Nephron progenitor cell (in vitro differentiated cells): ENCODE measurements at regions not wholly inside any gene's neighbourhood (a gene's known extent, or its start where the extent isn't known, plus 50 kb on each side); places are given as distances from the start of the nearest gene placed in this dataset.

Experiments
- DNase-seq: peaks from one replicate; pipeline ENCODE4 v3.0.0; 2021
- H3K27ac Mint-ChIP-seq: 2 replicates; pipeline ENCODE4 v1.8.0; 2021; ENCODE audit warnings: mild to moderate bottlenecking, moderate library complexity, mixed read lengths
- H3K27me3 Mint-ChIP-seq: 2 replicates; pipeline ENCODE4 v1.8.0; 2021; ENCODE audit warnings: mild to moderate bottlenecking, low read depth, mixed read lengths; ENCODE audit not compliant: poor library complexity
- H3K36me3 Mint-ChIP-seq: 2 replicates; pipeline ENCODE4 v1.8.0; 2021; ENCODE audit warnings: low read depth, mixed read lengths
- H3K4me1 Mint-ChIP-seq: 2 replicates; pipeline ENCODE4 v1.8.0; 2021; ENCODE audit warnings: mixed read lengths
- H3K4me3 Mint-ChIP-seq: 2 replicates; pipeline ENCODE4 v1.8.0; 2021; ENCODE audit warnings: mild to moderate bottlenecking, moderate library complexity, mixed read lengths
- H3K9me3 Mint-ChIP-seq: 2 replicates; pipeline ENCODE4 v1.8.0; 2021; ENCODE audit warnings: mild to moderate bottlenecking, moderate library complexity, mixed read lengths
- TF ChIP-seq, protein P1 (sequence below): fragments of 200-600 bp; sonication (generic); IDR thresholded peaks from 2 replicates; pipeline ENCODE4 v1.5.0; 2021; ENCODE audit warnings: antibody characterized with exemption

DNA sequence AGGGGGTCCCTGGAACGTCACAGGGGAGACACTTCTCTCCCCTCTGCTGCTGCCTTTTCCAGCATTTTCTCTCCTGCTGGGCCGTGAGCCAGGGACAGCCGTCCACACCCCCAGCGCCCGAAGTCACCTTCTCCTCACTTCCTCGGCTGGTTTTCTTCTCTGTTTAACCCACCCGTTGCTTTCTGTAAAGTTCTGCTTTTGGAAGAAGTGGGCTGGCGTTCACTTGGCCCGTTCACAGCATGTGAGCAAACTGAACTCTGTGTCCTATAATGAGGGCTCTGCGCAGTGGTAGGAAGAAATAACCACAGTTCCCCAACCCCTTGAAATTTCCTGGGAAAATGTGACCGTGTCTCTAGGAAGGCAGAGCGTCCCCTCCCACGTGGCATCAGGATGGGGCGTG, 187.0 kb upstream of the HDAC4 start:
- H3K27ac Mint-ChIP-seq, result peak overlapping the region; percentile 54
- H3K9me3 Mint-ChIP-seq, result peaks cover 14% of the 10 kb centered on the region
- no peaks in the 10 kb centered on the region for H3K36me3 Mint-ChIP-seq
- no peak for DNase-seq
- no peak overlapping the region for H3K4me3 Mint-ChIP-seq
- TF ChIP-seq, protein P1, sequence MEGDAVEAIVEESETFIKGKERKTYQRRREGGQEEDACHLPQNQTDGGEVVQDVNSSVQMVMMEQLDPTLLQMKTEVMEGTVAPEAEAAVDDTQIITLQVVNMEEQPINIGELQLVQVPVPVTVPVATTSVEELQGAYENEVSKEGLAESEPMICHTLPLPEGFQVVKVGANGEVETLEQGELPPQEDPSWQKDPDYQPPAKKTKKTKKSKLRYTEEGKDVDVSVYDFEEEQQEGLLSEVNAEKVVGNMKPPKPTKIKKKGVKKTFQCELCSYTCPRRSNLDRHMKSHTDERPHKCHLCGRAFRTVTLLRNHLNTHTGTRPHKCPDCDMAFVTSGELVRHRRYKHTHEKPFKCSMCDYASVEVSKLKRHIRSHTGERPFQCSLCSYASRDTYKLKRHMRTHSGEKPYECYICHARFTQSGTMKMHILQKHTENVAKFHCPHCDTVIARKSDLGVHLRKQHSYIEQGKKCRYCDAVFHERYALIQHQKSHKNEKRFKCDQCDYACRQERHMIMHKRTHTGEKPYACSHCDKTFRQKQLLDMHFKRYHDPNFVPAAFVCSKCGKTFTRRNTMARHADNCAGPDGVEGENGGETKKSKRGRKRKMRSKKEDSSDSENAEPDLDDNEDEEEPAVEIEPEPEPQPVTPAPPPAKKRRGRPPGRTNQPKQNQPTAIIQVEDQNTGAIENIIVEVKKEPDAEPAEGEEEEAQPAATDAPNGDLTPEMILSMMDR, result no peak
- H3K4me1 Mint-ChIP-seq, result peaks cover 31% of the 10 kb centered on the region
- H3K27me3 Mint-ChIP-seq, result peaks cover 12% of the 10 kb centered on the region

DNA sequence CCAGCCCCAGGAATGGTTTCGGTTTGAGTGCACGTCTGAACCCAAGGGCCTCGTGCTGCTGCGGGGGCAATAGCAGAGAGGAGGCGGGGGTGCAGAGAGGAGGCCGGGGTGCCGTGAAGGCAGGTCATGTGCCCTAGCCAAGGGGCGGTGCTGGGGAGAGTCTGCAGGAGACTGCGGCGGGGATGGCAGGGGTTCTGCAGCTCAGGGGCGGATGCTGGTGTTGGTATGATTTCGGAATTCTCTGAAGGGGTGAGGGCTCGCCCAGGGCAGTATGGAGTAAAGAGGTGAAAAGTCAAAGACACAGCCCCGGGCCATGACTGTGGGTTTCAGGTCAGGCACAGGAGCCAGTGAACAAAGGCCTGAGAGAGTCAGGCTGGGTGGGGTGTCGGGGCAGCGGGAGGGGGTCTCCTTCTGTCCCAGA, 186.5 kb upstream of the HDAC4 start:
- H3K9me3 Mint-ChIP-seq, result peaks cover 11% of the 10 kb centered on the region
- peaks cover 26% of the 10 kb centered on the region for H3K4me1 Mint-ChIP-seq
- no peak overlapping the region for H3K4me3 Mint-ChIP-seq
- no peaks in the 10 kb centered on the region for H3K36me3 Mint-ChIP-seq
- peak overlapping the region; percentile 36 for H3K27ac Mint-ChIP-seq
- peaks cover 9% of the 10 kb centered on the region for H3K27me3 Mint-ChIP-seq
- DNase-seq, result no peak
- TF ChIP-seq, protein P1, result no peak

DNA sequence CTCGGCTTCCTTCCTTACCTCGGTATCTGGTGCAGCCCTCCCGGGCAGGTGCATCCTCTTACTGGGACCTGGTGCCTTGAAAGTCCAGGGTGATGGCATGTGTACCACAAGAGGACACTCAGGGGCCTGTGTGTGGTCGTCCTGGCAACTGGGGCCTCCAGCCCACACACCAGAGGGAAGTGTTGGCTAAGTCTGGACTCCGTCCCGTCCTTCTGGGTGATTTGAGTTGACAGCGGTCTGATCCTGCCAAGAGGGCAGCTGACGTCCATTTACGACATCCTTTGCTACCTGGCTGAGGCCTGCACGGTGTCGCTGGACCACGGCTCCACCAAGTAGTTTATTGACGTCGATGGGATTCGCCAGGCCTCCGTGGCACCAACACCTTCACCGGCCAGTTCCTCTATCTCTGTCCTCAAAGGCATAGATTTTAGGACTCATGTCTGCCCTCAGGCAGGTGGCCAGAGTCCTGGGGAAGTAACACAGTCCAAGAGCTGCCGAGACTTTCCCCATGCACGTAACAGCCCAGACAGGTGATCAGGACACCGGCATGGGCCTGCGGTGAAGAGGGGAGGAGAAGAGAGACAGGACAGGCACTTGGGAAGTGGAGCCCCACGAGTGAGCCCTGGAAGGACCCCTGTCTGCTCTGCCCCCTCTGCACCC, 186.0 kb upstream of the HDAC4 start:
- Mint-ChIP-seq H3K4me3 (no peak overlapping the region), H3K9me3 (peaks cover 5% of the 10 kb centered on the region), H3K27ac (no peak overlapping the region), H3K4me1 (peaks cover 22% of the 10 kb centered on the region), H3K36me3 (no peaks in the 10 kb centered on the region), H3K27me3 (peaks cover 6% of the 10 kb centered on the region)
- TF ChIP-seq, protein P1, result no peak
- DNase-seq, result no peak

DNA sequence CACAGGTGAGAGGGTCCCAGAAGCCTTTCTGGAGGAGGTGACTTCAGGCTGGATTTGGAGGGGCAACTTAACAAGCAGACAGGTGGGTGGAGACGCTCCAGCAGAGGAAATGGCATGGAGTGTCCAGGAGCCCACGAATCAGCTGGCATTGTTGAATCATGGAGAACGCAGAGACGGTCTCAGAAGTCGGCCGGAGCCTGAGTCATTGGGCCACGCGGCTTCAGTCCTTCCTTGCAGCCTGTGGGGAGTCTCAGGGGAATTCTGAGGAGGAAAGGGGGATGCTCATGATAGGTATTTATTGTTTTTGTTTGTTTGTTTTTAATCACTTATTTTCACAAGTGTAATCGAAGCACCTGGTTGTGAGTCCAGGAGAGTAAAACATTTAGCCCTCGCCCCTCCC, 184.6 kb upstream of the HDAC4 start:
- no peak for DNase-seq
- TF ChIP-seq, protein P1, result no peak

DNA sequence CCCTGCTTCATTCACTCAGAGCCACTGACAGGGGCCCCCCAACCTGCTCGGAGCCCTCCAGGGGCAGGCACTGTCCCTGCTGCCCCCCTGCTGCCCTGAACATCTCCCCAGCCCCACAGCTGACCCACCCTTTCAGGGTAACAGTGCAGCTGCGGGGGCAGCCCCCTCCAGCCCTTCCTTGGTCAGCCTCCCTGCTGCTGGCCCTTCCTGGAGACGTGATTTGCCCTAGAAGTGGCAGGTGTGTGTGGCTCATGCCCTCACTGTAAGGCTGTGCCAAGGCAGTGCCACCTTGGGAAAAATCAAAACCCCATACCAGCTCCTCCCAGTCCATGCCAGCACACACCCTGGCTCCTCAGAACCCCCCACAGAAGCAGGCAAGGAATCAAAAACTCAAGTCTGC, 184.2 kb upstream of the HDAC4 start:
- DNase-seq, result no peak
- Mint-ChIP-seq H3K9me3 (no peaks in the 10 kb centered on the region), H3K27me3 (peaks cover 6% of the 10 kb centered on the region), H3K4me1 (peaks cover 23% of the 10 kb centered on the region), H3K36me3 (no peaks in the 10 kb centered on the region), H3K27ac (no peak overlapping the region), H3K4me3 (no peak overlapping the region)
- TF ChIP-seq, protein P1, result no peak

More for the DNA sequence above, 184.6 kb upstream of the HDAC4 start:
- Mint-ChIP-seq H3K4me3 (no peak overlapping the region), H3K9me3 (no peaks in the 10 kb centered on the region), H3K27ac (no peak overlapping the region), H3K4me1 (peaks cover 19% of the 10 kb centered on the region), H3K27me3 (peaks cover 6% of the 10 kb centered on the region), H3K36me3 (no peaks in the 10 kb centered on the region)
